ENCODE measurements at regions not wholly inside any gene's neighbourhood (a gene's known extent, or its start where the extent isn't known, plus 50 kb on each side); places are given as distances from the start of the nearest gene placed in this dataset.
"Not testable (repeated sequence)": the region's sequence is repeated elsewhere in the genome, so short reads cannot be mapped to it uniquely, and the experiment has no call there.

- not testable (repeated sequence) for DNase-seq (ENCODE audit: low read depth, low spot score)
Observed at GRCh38 chrX:140074851-140075250, 109.5 kb upstream of the CXorf66 start.

GRCh38 chrX:140071037-140071436 lies 105.7 kb upstream of the CXorf66 start:
- no peak for DNase-seq (ENCODE audit: low read depth, low spot score)

DNA sequence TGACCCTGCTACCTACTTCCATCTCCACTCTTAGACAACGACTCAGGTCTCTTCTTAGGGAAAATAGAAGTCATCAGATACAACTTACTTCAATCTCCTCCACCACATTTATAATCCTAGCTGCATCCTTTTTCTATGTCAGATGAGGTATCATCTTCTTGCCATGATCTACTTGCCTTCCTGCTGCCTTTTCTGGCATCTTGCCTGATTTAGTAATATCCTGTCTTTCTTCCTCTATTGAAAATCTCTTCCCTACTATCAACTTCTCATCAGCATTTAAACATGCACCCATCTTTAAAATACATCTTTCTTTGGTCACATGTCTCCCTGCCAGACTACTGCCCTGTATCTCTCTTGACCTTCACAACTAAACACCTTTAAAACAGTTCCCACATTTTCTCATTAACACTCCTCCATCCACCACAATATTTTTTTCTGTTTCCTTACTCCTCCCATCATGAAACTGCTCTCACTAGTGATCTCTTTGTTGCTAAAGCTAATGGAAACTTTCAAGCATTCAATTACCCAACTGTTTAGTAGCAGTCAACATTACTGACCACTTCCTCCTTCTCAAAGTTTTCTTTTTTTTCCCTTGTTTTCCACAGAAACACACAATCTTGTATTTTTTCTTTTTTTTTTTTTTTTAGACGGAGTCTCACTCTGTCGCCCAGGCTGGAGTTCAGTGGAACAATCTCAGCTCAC lies 100.8 kb upstream of the CXorf66 start:
- no peak for DNase-seq (ENCODE audit: low read depth, low spot score)

GRCh38 chrX:140064993-140065392 lies 99.7 kb upstream of the CXorf66 start:
- no peak for DNase-seq (ENCODE audit: low read depth, low spot score)

GRCh38 chrX:140057001-140057411 lies 91.7 kb upstream of the CXorf66 start:
- DNase-seq (ENCODE audit: low read depth, low spot score) = peak; percentile 24

DNA sequence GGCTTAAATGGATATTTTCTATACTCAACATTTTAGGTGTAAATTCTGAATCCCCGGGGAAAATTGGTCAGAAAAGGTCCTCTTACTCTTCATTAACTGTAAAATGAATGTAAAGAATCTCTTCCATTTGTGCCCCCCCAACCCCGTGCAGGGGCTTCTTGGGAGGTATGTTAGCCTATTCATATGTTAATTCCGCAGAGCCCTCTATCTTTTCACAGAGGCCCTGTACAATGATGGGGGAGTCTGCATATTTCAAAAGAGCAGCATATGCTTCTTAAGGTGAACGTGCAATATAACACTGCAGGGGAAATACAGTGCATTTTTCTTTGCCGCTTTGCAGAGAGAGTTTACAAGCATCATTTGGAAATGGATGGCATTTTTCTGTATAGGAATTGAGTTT lies 88.5 kb upstream of the CXorf66 start:
- no peak for DNase-seq (ENCODE audit: low read depth, low spot score)

DNA sequence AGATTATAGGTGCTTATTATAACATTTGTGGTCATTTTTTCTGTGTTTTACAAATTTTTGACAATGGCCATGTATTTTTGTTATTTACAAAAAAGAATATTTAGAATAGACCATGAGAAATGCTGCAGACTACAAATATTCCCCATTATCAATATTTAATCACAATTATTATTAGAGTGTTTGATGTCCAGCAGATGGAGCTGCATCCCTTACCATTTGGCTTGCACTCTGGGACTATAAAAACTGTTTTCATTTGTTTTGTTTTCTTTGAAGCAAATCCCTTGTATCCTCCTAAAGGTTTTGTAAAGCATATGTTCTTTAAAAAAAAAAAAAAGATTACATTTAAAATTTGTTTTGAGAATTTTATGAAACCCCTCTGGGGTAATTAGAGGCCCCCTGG lies 85.6 kb upstream of the CXorf66 start:
- no peak for DNase-seq (ENCODE audit: low read depth, low spot score)

DNA sequence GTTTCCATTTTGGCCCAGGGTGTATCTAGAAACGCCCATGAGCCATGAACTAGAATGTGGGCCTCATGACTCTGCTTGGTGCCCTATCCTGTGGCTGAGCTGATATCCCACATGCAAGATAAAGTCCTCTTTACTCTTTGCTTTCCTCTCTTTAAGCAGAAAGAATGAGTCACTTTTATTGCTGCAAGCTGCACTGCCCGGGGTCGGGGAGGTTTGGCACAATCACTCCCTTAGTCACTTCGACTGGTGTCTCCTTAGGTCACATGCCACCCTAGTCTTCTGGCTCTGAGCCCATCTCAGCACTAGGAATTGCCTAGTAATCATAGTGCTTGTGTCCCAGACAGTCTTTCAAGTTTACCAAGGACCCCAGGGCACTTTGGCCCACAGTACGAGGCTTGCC lies 75.1 kb upstream of the CXorf66 start:
- no peak for DNase-seq (ENCODE audit: low read depth, low spot score)

- no peak for DNase-seq (ENCODE audit: low read depth, low spot score)
Observed at GRCh38 chrX:140038842-140039241, 73.5 kb upstream of the CXorf66 start.

DNA sequence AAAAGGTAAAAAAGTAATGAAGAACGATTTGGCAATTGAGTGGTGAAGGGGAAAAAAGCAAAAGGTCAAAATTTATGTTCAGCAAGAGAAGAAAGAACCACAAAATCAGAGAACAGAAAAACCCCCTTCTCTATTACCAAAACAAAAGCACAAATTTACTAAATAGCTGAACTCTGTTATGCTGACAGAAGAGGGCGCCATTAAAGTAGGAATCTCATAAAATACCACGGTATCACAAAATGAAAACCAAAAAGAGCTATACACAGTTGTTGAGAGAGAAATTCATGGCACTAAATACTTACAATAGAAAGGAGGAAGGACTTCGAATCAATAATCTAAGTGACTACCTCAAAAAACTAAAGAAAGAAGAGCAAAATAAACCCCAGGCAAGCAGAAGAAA lies 69.6 kb upstream of the CXorf66 start:
- DNase-seq (ENCODE audit: low read depth, low spot score) = no peak

DNA sequence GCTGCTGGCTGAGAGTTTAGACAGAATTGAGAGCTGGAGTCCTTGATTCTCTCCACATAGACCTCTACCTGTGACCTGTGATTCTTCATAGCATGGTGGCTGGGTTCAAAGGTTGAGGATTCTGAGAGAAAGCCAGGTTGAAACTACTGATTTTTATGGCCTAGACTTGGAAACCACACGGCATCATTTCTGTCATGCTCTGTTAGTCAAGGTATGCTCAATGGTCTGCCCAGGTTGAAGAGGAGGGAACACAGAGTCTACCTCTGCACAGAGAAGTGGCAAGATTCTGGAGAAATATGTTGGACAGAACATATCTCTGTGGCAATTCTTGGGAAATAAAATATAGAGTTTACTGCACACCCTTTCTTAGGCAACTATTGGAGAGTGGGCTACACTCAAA lies 57.2 kb upstream of the CXorf66 start:
- DNase-seq (ENCODE audit: low read depth, low spot score) = no peak

DNA sequence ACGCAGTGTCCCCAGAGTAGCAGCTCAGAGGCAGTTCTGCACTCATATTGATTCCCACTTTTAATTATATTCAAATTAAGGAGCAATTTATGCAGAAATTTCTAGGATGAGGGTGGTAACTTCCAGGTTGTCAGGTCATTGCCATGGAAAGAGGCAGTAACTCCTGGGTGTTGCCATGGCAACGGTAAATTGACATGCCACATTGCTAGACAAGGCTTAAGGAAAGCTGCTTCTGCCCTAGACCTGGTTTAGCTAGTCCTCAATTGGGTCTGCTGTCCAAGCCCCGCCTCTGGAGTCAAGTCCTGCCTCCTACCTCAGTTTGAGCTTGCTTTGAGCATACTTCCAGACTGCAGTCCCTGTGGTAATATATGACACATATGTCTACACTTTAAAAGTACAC lies 53.8 kb upstream of the CXorf66 start:
- DNase-seq (ENCODE audit: low read depth, low spot score) = not testable (repeated sequence)
